PC-9 (cell line): ENCODE measurements at regions not wholly inside any gene's neighbourhood (a gene's known extent, or its start where the extent isn't known, plus 50 kb on each side); places are given as distances from the start of the nearest gene placed in this dataset.

Experiments
- BruUV-seq: library from RNA; stranded (reverse); fragments of 400-500 nt; replicated peaks from 2 replicates; lab custom pipeline; 2021; lab: Mats Ljungman, UMichigan
- CTCF ChIA-PET: fragments of 300-600 bp; sonication (Branson Sonifier 250); formaldehyde crosslinking; loops from one replicate; lab custom pipeline; 2022; ENCODE audit warnings: antibody characterized with exemption; lab: Charles Lee
- POLR2A ChIA-PET: fragments of 300-600 bp; sonication (Branson Sonifier 250); formaldehyde crosslinking; loops from one replicate; lab custom pipeline; 2022; ENCODE audit warnings: antibody characterized with exemption; ENCODE audit not compliant: unreplicated experiment; lab: Charles Lee
- DNase-seq, 2 experiments: peaks; one replicate each; pipeline versions ENCODE4 v3.0.0 to v3.0.0-alpha.2; 2015 to 2022; ENCODE audit warnings: mixed read lengths in 1 of 2
- H2AFZ ChIP-seq: fragments of 200-600 bp; sonication (generic); 2 replicates; pipeline ENCODE4 v1.8.1; 2017; ENCODE audit warnings: antibody characterized with exemption
- H3F3A ChIP-seq: fragments of 200-600 bp; sonication (generic); 2 replicates; pipeline ENCODE4 v1.8.1; 2017; ENCODE audit warnings: antibody characterized with exemption, mild to moderate bottlenecking, low read depth; ENCODE audit not compliant: insufficient read depth
- H3K27ac ChIP-seq: fragments of 200-600 bp; sonication (generic); 2 replicates; pipeline ENCODE4 v1.6.1; 2016; ENCODE audit warnings: mixed run types
- H3K27me3 ChIP-seq: fragments of 200-600 bp; sonication (generic); 2 replicates; pipeline ENCODE4 v1.6.1; 2016; ENCODE audit warnings: low read depth, mixed run types; ENCODE audit not compliant: insufficient read depth
- H3K36me3 ChIP-seq: fragments of 200-600 bp; sonication (generic); 2 replicates; pipeline ENCODE4 v1.6.1; 2016; ENCODE audit warnings: low read depth, mixed run types
- H3K4me1 ChIP-seq: fragments of 200-600 bp; sonication (generic); replicated peaks from 2 replicates; pipeline ENCODE4 v1.6.1; 2016; ENCODE audit warnings: mixed run types; ENCODE audit not compliant: insufficient read depth
- H3K4me2 ChIP-seq: fragments of 200-600 bp; sonication (generic); 2 replicates; pipeline ENCODE4 v1.6.1; 2017; ENCODE audit warnings: mixed run types
- H3K4me3 ChIP-seq: fragments of 200-600 bp; sonication (generic); 2 replicates; pipeline ENCODE4 v1.6.1; 2016; ENCODE audit warnings: mixed run types
- H3K79me2 ChIP-seq: fragments of 200-600 bp; sonication (generic); 2 replicates; pipeline ENCODE4 v1.6.1; 2017; ENCODE audit warnings: low read depth, mixed run types
- H3K9me2 ChIP-seq: fragments of 200-600 bp; sonication (generic); 2 replicates; pipeline ENCODE4 v1.8.1; 2017; ENCODE audit warnings: mild to moderate bottlenecking; ENCODE audit not compliant: insufficient read depth
- H3K9me3 ChIP-seq: fragments of 200-600 bp; sonication (generic); 2 replicates; pipeline ENCODE4 v1.8.1; 2016; ENCODE audit warnings: low read depth; ENCODE audit not compliant: insufficient read depth
- H4K20me1 ChIP-seq: fragments of 200-600 bp; sonication (generic); 2 replicates; pipeline ENCODE4 v1.8.1; 2017; ENCODE audit not compliant: insufficient read depth
- EZH2 ChIP-seq: fragments of 200-600 bp; sonication (generic); IDR thresholded peaks from 2 replicates; pipeline ENCODE4 v1.8.0; 2017; ENCODE audit warnings: antibody characterized with exemption, low read depth
- intact Hi-C: fragments of 100-400 bp; cut with micrococcal nuclease; formaldehyde crosslinking; loops from one replicate; pipeline ENCODE4 v1.10.0; 2022; ENCODE audit not compliant: unreplicated experiment
- TF ChIP-seq, protein P1 (sequence below): fragments of 200-600 bp; sonication (generic); conservative IDR thresholded peaks from 2 replicates; pipeline ENCODE4 v1.6.1; 2017; ENCODE audit warnings: mixed run types, antibody characterized with exemption, mild to moderate bottlenecking, moderate library complexity

DNA sequence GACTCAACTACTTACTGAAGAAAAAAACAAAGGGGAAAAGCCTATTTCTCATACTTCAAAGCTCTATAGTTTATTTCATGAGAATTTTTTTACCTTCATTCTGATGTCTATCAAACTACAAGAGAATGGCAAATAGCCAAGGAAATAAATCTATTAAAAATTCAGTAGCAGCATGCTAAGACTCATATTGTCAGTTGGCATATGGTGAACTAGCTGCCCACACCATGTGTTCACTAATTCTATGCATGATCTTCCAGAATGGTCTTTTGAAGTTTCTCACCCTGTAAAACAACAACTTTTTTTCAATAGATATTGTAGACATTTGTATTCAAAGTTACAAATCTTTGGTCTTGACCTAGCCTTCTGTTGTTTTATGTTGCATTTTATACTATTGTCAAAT is 386.2 kb downstream of the RSL24D1 start:
- intact Hi-C loops = no loop called here
- no peak overlapping the region for H3K4me2 ChIP-seq
- H3F3A ChIP-seq = no peaks in the 10 kb centered on the region
- H3K36me3 ChIP-seq = no peaks in the 10 kb centered on the region
- H2AFZ ChIP-seq = no peak overlapping the region
- no peak overlapping the region for H3K4me3 ChIP-seq
- TF ChIP-seq, protein P1, sequence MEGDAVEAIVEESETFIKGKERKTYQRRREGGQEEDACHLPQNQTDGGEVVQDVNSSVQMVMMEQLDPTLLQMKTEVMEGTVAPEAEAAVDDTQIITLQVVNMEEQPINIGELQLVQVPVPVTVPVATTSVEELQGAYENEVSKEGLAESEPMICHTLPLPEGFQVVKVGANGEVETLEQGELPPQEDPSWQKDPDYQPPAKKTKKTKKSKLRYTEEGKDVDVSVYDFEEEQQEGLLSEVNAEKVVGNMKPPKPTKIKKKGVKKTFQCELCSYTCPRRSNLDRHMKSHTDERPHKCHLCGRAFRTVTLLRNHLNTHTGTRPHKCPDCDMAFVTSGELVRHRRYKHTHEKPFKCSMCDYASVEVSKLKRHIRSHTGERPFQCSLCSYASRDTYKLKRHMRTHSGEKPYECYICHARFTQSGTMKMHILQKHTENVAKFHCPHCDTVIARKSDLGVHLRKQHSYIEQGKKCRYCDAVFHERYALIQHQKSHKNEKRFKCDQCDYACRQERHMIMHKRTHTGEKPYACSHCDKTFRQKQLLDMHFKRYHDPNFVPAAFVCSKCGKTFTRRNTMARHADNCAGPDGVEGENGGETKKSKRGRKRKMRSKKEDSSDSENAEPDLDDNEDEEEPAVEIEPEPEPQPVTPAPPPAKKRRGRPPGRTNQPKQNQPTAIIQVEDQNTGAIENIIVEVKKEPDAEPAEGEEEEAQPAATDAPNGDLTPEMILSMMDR = no peak
- no peaks in the 10 kb centered on the region for H3K4me1 ChIP-seq
- no peaks in the 10 kb centered on the region for H3K27me3 ChIP-seq
- ChIA-PET POLR2A (no interaction called here), CTCF (no interaction called here)
- H3K79me2 ChIP-seq = no peaks in the 10 kb centered on the region
- BruUV-seq = no TSS peak
- no peak for DNase-seq
- H3K27ac ChIP-seq = no peak overlapping the region
- H4K20me1 ChIP-seq = no peaks in the 10 kb centered on the region
- no peaks in the 10 kb centered on the region for H3K9me2 ChIP-seq
- no peaks in the 10 kb centered on the region for H3K9me3 ChIP-seq

DNA sequence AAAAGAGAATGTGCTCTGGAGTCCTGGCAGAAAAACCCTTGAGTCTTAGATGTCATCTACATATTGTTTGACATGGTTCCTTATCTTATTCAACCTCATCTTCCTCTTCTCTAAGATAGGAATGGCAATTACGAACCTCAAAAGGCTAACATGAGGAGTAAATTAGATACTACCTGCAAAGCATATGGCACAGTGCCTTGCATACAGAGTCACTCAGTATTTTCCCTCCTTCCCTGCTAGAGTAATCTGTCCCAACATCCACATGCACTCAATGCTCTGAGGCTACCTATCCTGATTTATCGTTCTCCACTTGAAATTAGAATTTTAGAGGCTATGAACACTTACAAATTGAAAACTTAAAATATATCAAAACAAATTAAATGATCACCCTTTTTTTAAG is 386.7 kb downstream of the RSL24D1 start:
- H3K4me2 ChIP-seq = no peak overlapping the region
- intact Hi-C loops = no loop called here
- no peak overlapping the region for H3K4me3 ChIP-seq
- no peak overlapping the region for H3K27ac ChIP-seq
- POLR2A ChIA-PET = no interaction called here
- H3K27me3 ChIP-seq = no peaks in the 10 kb centered on the region
- no peaks in the 10 kb centered on the region for H3K4me1 ChIP-seq
- no peaks in the 10 kb centered on the region for H3K79me2 ChIP-seq
- TF ChIP-seq EZH2 = no peak
- TF ChIP-seq, protein P1 = no peak
- BruUV-seq = no TSS peak
- CTCF ChIA-PET = no interaction called here
- no peaks in the 10 kb centered on the region for H3F3A ChIP-seq
- H4K20me1 ChIP-seq = no peaks in the 10 kb centered on the region
- no peaks in the 10 kb centered on the region for H3K9me2 ChIP-seq
- H2AFZ ChIP-seq = no peak overlapping the region
- no peaks in the 10 kb centered on the region for H3K9me3 ChIP-seq
- H3K36me3 ChIP-seq = no peaks in the 10 kb centered on the region
- no peak for DNase-seq

DNA sequence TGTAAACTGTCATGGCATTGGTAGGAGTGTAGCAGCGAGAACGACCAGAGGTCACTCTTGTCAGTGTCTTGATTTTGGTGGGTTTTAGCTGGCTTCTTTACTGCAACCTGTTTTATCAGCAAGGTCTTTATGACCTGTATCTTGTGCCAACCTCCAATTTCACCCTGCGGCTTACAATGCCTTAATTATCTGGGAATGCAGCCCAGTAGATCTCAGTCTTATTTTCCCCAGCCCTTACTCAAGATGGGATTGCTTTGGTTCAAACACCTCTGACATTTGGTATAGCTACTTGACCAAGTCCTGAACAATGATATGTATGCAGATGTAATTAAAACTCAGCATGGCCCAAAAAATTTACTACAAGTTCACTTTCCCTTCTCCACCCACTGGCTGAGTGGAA is 388.4 kb downstream of the RSL24D1 start:
- H3K36me3 ChIP-seq = no peaks in the 10 kb centered on the region
- no TSS peak for BruUV-seq
- intact Hi-C loops = no loop called here
- H3K27ac ChIP-seq = no peak overlapping the region
- no peak overlapping the region for H3K4me2 ChIP-seq
- no peaks in the 10 kb centered on the region for H4K20me1 ChIP-seq
- H3K9me2 ChIP-seq = no peaks in the 10 kb centered on the region
- H3K4me3 ChIP-seq = no peak overlapping the region
- DNase-seq = no peak
- no peak overlapping the region for H2AFZ ChIP-seq
- TF ChIP-seq EZH2 = no peak
- TF ChIP-seq, protein P1 = no peak
- no peaks in the 10 kb centered on the region for H3K79me2 ChIP-seq
- H3K27me3 ChIP-seq = no peaks in the 10 kb centered on the region
- no peaks in the 10 kb centered on the region for H3F3A ChIP-seq
- H3K9me3 ChIP-seq = no peaks in the 10 kb centered on the region
- ChIA-PET CTCF (no interaction called here), POLR2A (no interaction called here)
- peaks cover 5% of the 10 kb centered on the region; the same call in 1 of the 2 replicates for H3K4me1 ChIP-seq
